Ovary (tissue), 1 donor: ENCODE measurements at regions not wholly inside any gene's neighbourhood (a gene's known extent, or its start where the extent isn't known, plus 50 kb on each side); places are given as distances from the start of the nearest gene placed in this dataset.

Experiments
- EP300 ChIP-seq: sonication (generic); formaldehyde crosslinking; IDR thresholded peaks from one replicate; pipeline ENCODE4 v1.6.1; 2017; ENCODE audit warnings: antibody characterized with exemption
- POLR2A ChIP-seq: fragments of 450-650 bp; IDR thresholded peaks from one replicate; pipeline ENCODE4 v1.6.1; 2017; ENCODE audit warnings: antibody characterized with exemption, mild to moderate bottlenecking, moderate library complexity

DNA sequence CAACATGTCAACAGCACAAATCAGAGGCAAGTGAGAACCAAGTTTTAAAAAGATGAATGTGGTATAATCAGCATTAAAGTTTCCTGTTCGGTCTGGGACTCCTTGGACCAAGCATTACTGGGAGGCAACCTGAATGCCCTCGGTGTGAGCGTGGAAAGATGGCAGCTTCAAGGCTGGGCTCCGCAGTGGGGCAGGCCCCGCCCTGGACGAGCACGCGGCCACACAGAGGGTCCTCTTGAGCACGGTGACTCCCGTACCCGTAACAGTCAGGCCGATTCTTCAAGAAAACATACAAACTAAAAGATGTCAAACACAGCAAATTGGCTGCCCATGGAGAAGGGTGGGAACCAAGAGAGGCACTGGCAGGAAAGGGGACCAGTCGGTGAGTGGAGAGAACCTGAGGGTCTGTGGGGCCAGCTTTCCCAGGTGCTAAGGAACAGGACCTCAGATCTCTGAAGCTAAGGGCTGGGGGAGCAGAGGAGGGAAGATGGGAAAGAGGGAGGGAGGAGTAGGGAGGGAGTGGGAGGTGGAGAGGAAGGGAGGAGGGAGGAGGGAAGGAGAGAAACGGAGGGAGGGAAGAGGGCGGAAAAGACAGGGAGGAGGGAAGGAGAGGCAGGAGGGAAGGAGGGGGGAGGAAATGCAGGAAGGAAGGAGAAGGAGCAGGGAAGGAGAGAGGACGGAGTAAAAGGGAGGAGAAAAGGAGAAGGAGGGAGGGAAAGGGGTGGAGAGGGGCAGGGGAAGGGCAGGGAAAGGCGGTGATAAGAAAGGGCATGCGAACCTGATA is 71.2 kb upstream of the FAM20C start:
- TF ChIP-seq POLR2A (no peak), EP300 (no peak)
